Ureter (tissue), 1 donor: ENCODE measurements at regions not wholly inside any gene's neighbourhood (a gene's known extent, or its start where the extent isn't known, plus 50 kb on each side); places are given as distances from the start of the nearest gene placed in this dataset.
"Not testable (repeated sequence)": the region's sequence is repeated elsewhere in the genome, so short reads cannot be mapped to it uniquely, and the experiment has no call there.

Experiments
- DNase-seq: peaks from one replicate; pipeline ENCODE4 v3.0.0-alpha.2; 2020; ENCODE audit warnings: low spot score
- donor health status: DM: yes; HTN: yes; CAD: no.

DNA sequence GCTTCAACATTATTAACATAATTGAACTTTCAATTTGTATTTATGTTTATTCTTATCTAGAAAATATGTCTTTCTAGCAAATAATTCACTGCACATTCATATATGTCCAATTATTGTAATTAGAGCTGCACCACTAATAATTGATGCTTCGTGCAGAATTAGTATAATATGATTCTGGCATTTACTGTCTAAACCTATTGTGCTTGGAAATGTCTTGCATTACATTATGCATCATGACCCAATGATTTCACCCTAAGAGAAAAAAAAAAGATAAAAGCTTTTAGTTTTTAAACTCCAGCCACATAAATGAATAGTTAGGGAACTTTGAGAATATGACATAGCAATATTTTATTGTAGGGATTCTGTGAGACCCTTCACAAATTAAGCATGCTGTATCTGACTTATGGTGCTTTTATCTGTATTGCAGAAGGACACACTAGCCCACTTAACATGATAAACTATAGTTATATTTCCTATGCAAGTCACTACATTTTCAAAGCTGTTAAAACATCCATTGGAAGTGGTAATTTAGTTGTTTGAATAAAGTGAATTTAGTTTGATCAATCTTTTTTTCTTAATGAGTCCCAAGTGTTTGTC is 1609.1 kb downstream of the REEP3 start:
- DNase-seq, result no peak

DNA sequence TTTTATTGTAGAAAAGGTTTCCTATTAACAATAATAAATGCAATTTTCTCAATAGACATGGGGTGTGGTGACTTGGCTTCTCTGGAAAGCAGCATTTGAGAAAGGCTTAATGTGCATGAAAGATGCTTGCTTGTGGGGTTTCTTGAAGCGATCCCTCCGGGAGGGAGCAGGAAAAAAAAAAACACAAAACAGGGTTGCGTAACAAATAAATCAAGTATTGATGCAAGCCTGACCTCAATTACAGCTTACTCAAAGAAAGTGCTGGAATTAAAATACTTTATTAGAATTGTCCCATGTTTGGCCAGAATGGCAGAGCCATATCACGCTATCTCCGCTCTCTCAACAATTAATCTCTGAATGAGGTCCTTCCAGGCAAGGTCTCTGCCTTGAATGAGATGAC is 1612.5 kb downstream of the REEP3 start:
- DNase-seq, result no peak

DNA sequence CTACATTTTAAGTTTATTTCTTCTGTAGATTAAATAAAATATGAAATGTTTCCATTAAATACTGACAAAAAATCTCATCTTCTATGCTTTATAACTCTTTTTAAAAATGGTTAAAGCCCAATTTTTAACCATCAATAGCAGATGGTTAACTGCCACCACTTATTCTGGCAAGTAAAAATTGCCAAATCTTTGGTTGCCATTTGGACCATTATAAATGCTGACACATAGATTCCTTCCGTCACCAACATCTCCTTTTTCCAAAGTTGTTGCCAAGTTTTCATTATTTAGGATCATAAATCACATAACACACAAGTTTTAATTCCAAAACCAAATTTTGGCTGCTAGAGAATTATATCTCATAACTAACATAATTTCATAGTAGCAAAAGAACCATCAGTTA is 1614.3 kb downstream of the REEP3 start:
- no peak for DNase-seq

DNA sequence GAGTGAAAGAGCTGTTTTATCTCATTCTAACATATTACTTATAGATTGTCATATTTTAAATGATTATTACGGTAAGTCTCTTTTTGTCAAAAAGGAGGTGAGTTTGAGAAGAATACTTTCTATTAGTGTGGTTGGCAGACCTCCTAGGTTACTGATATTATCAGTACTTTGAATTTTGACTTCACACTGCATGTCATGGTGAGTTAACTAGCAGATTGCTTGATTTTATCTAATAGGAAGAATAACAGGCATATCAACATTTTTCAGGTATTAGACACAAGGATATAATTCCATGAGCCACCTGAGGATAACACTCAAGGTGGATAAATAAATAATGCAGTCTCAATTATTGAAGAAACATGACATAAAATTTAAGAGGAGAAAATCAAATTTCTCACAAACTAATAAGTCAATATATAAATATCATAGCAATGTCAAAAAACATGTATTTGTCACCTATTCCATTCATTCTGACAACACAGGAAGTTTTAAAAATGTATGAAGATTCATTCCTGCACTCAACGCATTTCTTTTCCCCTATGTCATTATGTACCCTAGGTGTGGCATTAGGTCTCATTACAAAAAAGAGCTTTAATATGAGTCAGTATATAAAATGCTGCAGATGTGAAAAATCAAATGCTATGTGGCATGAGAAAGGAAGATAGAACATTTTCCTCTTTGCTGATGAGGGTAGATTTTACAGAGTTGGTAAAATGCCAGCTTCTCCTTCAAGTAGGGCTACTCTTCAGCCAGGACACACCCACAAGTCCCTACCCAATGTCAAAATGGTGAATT is 1621.6 kb downstream of the REEP3 start:
- no peak for DNase-seq

DNA sequence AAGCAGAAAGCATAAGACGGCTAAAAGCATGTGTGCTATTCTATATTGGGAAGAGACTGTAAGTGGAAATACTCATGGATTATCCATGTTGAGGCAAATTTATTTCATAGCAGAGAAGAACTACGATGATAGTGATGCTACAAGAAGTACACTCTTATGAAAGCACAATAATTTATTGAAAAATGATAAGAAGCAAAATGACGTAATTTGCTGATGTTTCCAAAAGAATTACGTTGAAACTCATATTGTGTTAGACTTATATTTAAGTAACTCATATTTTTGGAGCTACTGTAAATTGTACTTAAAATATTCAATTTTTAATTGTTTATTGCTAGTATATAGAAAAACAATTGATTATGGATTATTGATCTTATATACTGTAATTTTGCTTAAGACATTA is 1622.5 kb downstream of the REEP3 start:
- no peak for DNase-seq

DNA sequence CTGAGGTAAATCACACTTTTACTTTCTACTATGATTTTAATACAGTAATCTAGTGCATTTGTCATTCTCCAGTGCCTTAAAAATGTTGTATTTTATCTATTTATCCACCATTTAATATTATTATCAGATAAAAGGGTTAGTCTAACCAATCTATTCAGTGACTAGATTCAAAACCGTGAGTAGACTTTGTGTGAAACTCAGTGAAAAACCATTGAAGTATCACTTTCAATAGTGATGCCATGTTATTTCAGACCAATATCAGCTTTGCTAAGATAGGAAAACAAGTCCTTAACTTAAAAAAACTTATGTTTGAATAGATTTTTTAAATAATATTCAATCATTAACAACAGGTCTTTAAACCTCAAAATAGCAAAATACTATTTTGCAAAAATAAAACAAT is 1628.7 kb downstream of the REEP3 start:
- no peak for DNase-seq

DNA sequence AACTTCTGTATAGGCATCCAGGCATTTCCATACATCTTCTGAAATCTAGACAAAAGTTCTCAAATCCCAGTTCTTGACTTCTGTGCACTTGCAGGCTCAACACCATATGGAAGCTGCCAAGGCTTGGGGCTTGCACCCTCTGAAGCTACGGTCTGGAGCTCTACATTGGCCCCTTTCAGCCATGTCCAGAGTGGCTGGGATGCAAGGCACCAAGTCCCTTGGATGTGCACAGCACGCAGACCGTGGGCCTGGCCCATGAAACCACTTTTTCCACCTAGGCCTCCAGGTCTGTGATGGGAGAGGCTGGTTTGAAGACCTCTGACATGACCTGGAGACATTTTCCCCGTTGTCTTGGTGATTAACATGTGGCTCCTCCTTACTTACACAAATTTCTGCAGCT is 1645.1 kb downstream of the REEP3 start:
- DNase-seq, result no peak

DNA sequence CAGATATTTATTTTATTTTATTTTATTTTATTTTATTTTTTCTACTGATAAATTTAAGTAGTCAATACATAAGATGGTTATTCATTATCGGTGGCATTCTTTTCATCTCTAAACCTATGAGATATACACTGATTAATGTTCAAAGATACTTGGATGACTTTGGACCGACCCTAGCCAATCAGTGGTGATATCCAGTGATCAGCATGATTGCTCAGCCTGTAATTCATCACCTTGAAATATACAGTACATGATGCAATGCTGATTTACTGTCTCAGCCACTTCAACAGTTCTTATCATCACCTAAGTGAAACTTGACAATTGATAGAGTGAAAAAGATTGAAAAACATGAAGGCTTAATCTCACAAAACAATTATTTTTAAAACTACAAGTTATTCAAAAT is 1651.0 kb downstream of the REEP3 start:
- no peak for DNase-seq

DNA sequence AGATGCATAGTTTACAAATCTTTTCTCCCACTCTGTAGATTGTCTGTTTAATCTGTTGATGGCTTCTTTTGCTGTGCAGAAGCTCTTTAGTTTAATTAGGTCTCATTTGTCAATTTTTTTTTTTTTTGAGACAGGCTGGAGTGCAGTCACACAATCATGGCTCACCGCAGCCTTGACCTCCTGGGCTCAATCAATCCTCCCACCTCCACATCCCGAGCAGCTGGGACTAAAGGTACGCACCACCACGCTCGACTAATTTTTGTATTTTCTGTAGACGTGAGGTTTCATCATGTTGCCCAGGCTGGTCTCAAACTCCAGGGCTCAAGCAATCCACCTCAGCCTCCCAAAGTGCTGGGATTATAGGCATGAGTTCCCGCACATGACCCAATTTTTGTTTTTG is 1655.8 kb downstream of the REEP3 start:
- DNase-seq, result no peak

DNA sequence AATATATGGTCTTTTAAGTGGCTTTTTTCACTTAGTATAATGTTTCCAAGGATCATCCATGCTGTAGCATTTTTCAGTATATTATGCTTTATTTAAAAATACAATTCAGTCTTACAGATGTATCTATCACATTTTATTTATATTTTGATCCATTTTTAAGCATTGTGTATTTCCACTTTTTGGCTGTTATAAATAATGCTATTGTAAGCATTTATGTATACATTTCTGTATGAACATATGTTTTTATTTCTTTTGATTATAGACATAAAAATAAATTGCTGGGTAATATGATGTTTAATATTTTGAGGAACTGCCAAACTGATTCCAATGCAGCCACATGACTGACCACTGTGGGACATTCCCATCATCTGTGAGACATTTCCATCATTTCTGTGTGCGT is 1662.0 kb downstream of the REEP3 start:
- DNase-seq, result no peak

DNA sequence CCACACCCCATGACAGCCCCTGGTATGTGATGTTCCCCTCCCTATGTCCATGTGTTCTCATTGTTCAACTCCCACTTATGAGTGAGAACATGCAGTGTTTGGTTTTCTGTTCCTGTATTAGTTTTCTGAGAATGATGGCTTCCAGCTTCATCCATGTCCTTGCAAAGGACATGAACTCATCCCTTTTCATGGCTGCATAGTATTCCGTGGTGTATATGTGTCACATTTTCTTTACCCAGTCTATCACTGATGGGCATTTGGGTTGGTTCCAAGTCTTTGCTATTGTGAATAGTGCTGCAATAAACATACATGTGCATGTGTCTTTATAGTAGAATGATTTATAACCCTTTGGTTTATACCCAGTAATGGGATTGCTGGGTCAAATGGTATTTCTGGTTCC is 1665.5 kb downstream of the REEP3 start:
- not testable (repeated sequence) for DNase-seq

DNA sequence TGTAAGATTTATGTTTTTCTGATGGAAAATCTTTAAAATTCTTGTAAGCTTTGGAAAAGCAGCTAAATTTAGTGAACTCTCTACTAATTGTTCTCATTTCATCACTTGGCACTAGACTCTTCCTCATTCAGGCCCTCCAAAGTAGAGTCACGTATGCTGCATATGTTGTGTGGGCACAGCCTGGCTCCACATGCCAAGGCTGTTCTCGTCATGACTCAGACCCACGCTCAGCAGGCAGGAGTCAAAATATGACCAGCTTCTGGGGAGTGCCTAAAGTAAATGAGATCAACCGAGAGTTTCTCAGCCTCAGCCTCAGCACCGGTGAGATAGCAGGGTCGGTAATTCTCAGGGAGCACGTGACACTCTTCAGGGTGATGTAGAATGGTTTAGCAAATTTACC is 1672.9 kb downstream of the REEP3 start:
- DNase-seq, result no peak

DNA sequence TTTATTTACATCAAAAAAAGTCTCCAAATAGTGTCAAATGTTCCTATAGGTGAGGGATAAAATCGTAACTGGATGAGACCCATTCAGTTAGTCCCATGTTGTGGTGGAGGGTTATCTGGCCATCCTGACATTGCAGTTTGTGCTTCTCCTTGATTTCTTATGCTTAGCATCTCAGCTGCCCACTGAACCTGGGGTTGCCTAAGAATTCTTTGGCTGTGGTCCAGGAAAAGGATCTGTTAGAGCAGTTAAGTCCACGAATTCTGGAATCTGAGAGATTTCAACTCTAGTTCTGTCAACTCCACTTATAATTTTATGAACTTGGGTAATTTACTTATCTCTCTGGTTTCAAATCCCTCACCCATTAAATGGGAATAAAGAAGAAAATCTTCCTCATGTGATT is 1673.4 kb downstream of the REEP3 start:
- no peak for DNase-seq

DNA sequence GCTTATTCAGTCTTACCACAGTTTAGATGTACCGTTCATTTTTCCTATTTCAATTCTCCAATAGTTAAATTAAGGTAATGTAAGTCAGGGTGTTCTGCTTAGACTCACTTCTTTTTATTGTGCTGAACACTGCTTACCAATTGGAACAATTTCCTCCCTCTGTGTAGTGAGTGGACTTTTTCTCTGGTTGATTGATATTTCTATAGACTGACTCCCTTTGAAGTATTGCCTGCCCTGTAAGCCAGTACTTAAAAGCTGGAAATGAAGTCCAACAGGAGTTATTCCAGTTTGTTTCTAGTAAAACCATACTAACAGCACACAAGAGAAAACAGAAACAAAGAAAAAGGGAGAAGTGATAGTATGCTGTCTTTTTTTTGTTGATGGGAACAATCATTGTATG is 1674.9 kb downstream of the REEP3 start:
- no peak for DNase-seq

DNA sequence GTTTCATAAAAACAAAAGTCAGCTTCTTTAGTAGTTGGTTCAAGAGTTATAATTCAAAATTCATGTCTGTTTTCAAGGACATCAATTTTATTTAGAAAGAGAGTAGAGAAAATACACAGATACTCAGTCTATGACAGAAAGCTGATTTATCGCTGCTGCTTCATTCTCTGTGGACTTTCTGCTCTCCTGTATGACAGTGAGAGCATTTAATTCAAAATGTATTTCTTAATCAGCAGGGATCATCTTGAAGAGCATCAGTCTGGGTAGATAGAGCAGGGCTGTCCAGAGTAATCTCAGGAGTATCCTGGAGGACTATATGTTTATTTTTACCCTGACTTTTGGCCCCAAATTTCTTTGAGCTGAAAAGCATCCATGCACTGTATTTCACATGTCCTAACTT is 1676.7 kb downstream of the REEP3 start:
- DNase-seq, result no peak

DNA sequence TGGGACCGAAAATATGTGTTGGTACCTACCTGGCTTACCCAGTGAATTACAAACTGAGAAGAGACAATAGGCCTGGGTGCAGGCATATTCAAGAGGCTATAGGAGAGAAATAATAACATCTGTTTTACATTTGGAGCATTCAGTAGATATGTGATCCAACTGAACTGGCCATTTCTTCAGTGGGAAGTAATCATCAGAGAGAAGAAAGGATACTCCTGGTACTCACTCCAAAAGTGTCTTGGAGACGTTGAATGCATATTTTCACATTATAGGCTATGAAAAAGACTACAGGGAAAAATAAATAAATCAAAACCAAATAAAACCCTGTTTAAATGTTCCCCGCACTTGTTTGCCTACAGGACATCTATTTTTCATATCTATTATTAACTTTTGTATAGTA is 1680.3 kb downstream of the REEP3 start:
- no peak for DNase-seq

DNA sequence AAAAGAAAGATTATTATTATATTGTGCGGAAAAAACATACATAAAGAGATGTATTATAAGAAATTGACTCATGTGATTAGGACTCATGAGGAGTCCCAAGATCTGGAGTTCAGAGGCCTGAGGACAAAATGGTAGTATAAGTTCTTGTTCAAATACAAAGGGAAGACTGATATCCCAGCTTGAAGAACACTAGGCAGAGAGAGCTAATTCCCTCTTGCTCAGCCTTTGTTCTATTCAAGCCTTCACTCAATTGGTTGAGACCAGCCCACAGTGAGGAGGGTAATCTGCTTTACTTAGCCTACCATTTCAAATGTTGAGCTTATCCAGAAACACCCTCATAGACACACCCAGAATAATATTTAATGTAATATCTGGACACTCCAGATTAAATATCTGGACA is 1683.8 kb downstream of the REEP3 start:
- no peak for DNase-seq

DNA sequence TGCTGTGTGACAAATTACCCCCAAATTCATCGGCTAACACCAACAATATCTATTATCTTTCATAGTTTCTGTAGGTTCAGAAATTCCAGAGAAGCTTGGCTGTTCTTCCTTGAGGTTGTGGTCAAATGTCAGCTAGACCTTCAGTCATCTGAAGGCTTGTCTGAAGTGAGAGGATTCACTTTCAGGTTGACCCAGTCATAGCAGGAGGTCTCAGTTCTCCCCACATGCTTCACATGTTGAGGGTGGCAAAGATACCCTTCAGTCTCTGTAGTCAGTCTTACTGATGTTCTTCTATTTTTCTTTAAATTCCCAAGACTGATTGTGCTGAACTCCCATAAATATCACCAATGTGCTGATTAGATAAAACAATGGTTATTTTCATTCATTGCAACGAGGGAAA is 1692.0 kb downstream of the REEP3 start:
- no peak for DNase-seq

DNA sequence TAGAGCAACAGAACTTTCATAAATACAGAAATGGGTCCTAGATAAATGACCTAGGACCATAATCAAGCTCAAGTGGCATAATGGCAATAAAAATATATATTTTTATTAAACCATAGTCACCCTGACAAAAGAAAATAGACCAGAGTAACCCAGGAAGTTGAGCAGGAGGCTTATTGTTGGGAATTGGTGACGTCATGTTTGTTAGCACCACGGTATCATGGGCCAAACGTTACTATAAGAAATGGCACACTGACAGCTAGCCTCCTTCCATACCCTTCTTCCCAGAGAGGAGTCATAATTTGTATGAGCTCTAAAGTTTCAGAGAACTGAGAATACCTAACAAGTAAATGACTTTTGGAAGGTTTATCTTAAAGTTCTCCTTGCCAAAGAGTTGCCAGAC is 1698.2 kb downstream of the REEP3 start:
- no peak for DNase-seq

DNA sequence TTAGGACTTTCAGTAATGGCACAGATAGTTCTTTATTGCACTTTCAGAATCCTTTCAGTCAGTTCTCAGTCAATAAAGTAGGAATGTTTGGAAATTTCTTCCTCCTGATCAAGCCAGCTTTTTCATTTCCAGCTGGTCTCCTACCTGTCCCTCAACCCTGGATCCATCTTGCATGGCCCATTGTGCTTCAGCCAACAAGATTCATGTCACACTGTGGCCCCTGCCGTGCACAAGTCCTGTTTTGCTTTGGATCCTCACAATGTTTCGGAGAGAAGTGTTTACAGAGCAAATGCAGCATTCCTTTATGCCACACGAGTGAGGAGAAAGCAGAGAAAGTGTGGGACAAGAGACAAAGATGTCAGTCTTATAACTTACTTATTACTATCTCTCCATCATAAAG is 1694.7 kb upstream of the LRRTM3 start:
- DNase-seq, result no peak

DNA sequence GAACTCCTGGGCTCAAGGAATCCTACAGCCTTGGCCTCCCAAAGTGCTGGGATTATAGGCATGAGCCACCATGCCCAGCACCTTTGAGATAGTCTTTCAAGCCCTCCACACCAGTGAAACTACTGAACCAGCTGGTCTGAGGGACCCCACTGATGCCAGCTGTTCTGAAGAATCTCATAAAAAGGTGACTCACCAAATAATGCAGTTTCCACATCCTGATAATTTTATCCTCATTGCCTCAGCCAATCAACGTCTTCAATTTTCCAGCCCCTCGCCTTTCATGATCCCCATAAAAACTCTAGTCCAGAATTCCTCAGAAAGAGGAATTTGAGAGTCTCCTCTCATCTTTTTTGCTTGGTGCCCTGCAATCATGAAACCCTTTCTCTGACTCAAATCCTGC is 1691.6 kb upstream of the LRRTM3 start:
- DNase-seq, result no peak

DNA sequence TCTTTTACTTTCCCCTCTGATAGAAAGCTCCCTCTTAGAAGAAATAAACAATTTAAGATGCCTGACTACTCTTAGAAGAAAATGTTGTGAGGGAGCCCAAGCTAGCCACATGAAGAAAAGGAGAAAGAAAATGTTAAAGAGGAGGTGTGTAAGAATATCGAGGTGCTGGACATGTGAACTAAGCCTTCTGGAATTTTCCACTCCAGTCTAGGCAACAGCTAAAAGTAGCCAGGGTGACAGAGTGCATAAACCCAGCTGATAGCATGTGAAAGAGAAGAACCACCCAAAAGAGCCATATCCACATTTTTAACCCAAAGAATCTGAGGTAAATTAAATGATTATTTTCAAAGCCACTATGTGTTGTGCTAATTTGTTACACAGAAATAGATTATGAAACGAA is 1690.6 kb upstream of the LRRTM3 start:
- no peak for DNase-seq

DNA sequence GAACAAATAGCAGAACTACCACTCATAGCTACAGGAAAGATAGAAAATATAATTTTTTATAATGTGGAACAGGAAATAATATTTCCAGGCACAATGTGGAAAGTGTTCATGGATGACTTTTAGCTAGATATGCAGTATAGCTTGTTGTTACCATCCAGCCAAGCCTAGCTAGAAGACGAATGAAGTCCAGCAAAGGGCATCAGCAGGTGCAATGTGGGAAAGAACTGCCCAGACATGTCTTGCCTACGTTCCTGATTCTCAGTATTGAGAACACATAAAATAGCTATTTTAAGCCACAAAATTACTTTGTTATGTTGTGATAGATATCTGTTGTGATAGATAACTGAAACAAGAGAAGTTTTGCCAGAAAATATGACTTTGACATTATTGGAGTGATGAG is 1690.0 kb upstream of the LRRTM3 start:
- DNase-seq, result no peak

DNA sequence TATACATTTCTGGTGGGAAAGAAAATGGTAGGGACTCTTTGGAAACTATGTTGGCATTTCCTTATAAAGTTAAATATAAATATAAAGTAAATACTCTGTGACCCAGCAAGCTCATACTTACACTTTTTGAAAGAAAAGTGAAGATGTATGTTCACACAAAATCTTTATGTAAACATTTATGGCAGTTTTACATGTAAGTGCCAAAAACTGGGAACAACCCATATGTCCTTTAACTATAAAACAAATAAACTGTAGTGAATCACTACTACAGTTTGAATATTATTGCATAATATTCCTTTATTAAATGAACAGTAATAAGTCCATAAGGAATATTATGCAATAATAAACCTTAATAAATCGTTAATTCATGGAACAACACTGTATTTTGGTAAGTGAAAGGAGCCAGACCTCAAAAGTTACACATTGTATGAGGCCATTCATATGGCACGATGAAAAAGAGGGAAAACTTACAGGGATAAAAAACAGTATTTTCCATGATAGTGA is 1660.3 kb upstream of the LRRTM3 start:
- no peak for DNase-seq
